GM12878 (cell line): ENCODE measurements at regions not wholly inside any gene's neighbourhood (a gene's known extent, or its start where the extent isn't known, plus 50 kb on each side); places are given as distances from the start of the nearest gene placed in this dataset.

Source experiments
- ATAC-seq: fragments of 200-7000 bp; cut with Tn5 transposase; 3 replicates; pipeline ENCODE4 v1.9.1; 2020; ENCODE audit warnings: mild to moderate bottlenecking, moderate library complexity
- BruUV-seq: library from RNA; stranded (reverse); fragments of 400-500 nt; replicated peaks from 2 replicates; lab custom pipeline; 2021; lab: Mats Ljungman, UMichigan
- CTCF ChIA-PET: fragments of 300-600 bp; sonication (Branson Sonifier 250); formaldehyde crosslinking; extraction: SDS; loops from one replicate; lab custom pipeline; 2021; ENCODE audit warnings: inconsistent platforms; lab: Yijun Ruan, JAX
- POLR2A ChIA-PET: fragments of 350-600 bp; formaldehyde crosslinking; extraction: SDS; loops from one replicate; lab custom pipeline; 2021; ENCODE audit warnings: inconsistent platforms; lab: Charles Lee
- RAD21 ChIA-PET: fragments of 300-600 bp; sonication (Branson Sonifier 250); formaldehyde crosslinking; loops from one replicate; lab custom pipeline; 2023; ENCODE audit warnings: antibody characterized with exemption; ENCODE audit not compliant: unreplicated experiment; lab: Charles Lee
- SMC1A ChIA-PET: fragments of 300-600 bp; sonication (Branson Sonifier 250); formaldehyde crosslinking; loops from one replicate; lab custom pipeline; 2023; ENCODE audit not compliant: unreplicated experiment, uncharacterized antibody; lab: Charles Lee
- DNase-seq: peaks from one replicate; pipeline ENCODE4 v3.0.0-alpha.2; 2011; ENCODE audit warnings: low read depth, low spot score
- FAIRE-seq: peaks from 3 replicates; lab custom pipeline; 2011; peaks lifted over from hg19 to GRCh38; lab: Jason Lieb, UNC
- H2AFZ ChIP-seq: 2 replicates; pipeline ENCODE4 v1.6.0; 2011; ENCODE audit warnings: low read depth, low read length, control low read depth; ENCODE audit not compliant: control insufficient read depth
- H3K27ac ChIP-seq: 2 replicates; pipeline ENCODE4 v1.5.1; 2011; ENCODE audit warnings: control low read depth; ENCODE audit not compliant: control insufficient read depth, insufficient read depth
- H3K27me3 ChIP-seq, 2 experiments: replicated peaks in 1 of 2; 2 replicates each; pipeline versions ENCODE4 v1.6.0 to v1.6.1; 2011; ENCODE audit warnings: low read length in 1 of 2; ENCODE audit not compliant: control insufficient read depth in 2 of 2, insufficient read depth in 2 of 2
- H3K36me3 ChIP-seq, 2 experiments: 2 replicates each; pipeline ENCODE4 v1.5.1; 2011; ENCODE audit warnings: low read length in 1 of 2; ENCODE audit not compliant: control insufficient read depth in 2 of 2, insufficient read depth in 2 of 2
- H3K4me1 ChIP-seq: 2 replicates; pipeline ENCODE4 v1.6.1; 2011; ENCODE audit warnings: mild to moderate bottlenecking, low read length, moderate library complexity, mixed read lengths; ENCODE audit not compliant: control insufficient read depth, insufficient read depth
- H3K4me2 ChIP-seq: 2 replicates; pipeline ENCODE4 v1.6.0; 2011; ENCODE audit warnings: control low read depth; ENCODE audit not compliant: control insufficient read depth, insufficient read depth
- H3K4me3 ChIP-seq: fragments of 200-600 bp; sonication (generic); 2 replicates; pipeline ENCODE4 v1.5.1; 2016
- H3K79me2 ChIP-seq: 2 replicates; pipeline ENCODE4 v1.6.0; 2011; ENCODE audit warnings: low read length; ENCODE audit not compliant: control insufficient read depth, insufficient read depth
- H3K9ac ChIP-seq: 2 replicates; pipeline ENCODE4 v1.8.0; 2011; ENCODE audit warnings: low read length, control low read depth, mixed read lengths; ENCODE audit not compliant: control insufficient read depth, insufficient read depth
- H3K9me3 ChIP-seq: replicated peaks from 3 replicates; pipeline ENCODE4 v1.5.1; 2011; ENCODE audit warnings: mild to moderate bottlenecking, low read length; ENCODE audit not compliant: control insufficient read depth, insufficient read depth
- H4K20me1 ChIP-seq: 2 replicates; pipeline ENCODE4 v1.6.0; 2011; ENCODE audit not compliant: control insufficient read depth, insufficient read depth
- ATF2 ChIP-seq: IDR thresholded peaks from 2 replicates; pipeline ENCODE4 v1.6.1; 2012; ENCODE audit warnings: low read length, inconsistent platforms
- CHD2 ChIP-seq: IDR thresholded peaks from 2 replicates; pipeline ENCODE4 v1.6.1; 2011; ENCODE audit warnings: low read depth, low read length, improper control_type of control experiment, borderline replicate concordance
- E2F4 ChIP-seq: IDR thresholded peaks from 2 replicates; pipeline ENCODE4 v1.6.1; 2012; ENCODE audit warnings: low read depth, low read length, improper control_type of control experiment
- ELK1 ChIP-seq: IDR thresholded peaks from 2 replicates; pipeline ENCODE4 v1.6.1; 2012; ENCODE audit warnings: low read depth, low read length, improper control_type of control experiment
- ESRRA ChIP-seq: IDR thresholded peaks from 2 replicates; pipeline ENCODE4 v1.6.1; 2012; ENCODE audit warnings: mild to moderate bottlenecking, low read length, improper control_type of control experiment
- IRF3 ChIP-seq: fragments of 450-650 bp; IDR thresholded peaks from 2 replicates; pipeline ENCODE4 v1.6.1; 2014; ENCODE audit warnings: mild to moderate bottlenecking
- MTA3 ChIP-seq: IDR thresholded peaks from 2 replicates; pipeline ENCODE4 v1.6.1; 2012; ENCODE audit warnings: low read length, inconsistent platforms, borderline replicate concordance
- RCOR1 ChIP-seq: conservative IDR thresholded peaks from 2 replicates; pipeline ENCODE4 v1.6.1; 2012; ENCODE audit warnings: low read depth, low read length, improper control_type of control experiment
- STAT3 ChIP-seq: IDR thresholded peaks from 2 replicates; pipeline ENCODE4 v1.6.1; 2011; ENCODE audit warnings: low read depth, low read length, improper control_type of control experiment
- TCF12 ChIP-seq: IDR thresholded peaks from 2 replicates; pipeline ENCODE4 v1.6.1; 2011; ENCODE audit warnings: low read depth, mild to moderate bottlenecking, low read length
- ZBTB33 ChIP-seq: fragments of 450-650 bp; IDR thresholded peaks from 2 replicates; pipeline ENCODE4 v1.6.1; 2017; ENCODE audit warnings: mild to moderate bottlenecking
- ZNF207 ChIP-seq: fragments of 450-650 bp; IDR thresholded peaks from 2 replicates; pipeline ENCODE4 v1.6.1; 2014; ENCODE audit warnings: antibody characterized with exemption, mild to moderate bottlenecking, borderline replicate concordance
- ZNF217 ChIP-seq: fragments of 450-650 bp; IDR thresholded peaks from 2 replicates; pipeline ENCODE4 v1.6.1; 2017; ENCODE audit warnings: antibody characterized with exemption, mild to moderate bottlenecking
- ZNF24 ChIP-seq: fragments of 450-650 bp; IDR thresholded peaks from 2 replicates; pipeline ENCODE4 v1.6.1; 2017; ENCODE audit warnings: antibody characterized with exemption, mild to moderate bottlenecking
- WGBS: methylation state at CpG from one replicate; pipeline ENCODE4 v1.1.6; 2016; ENCODE audit warnings: low lambda C conversion rate; ENCODE audit not compliant: insufficient replicate concordance, insufficient coverage; ENCODE audit errors: missing lambda C conversion rate; 5-methylcytosine and 5-hydroxymethylcytosine counted together
- in situ Hi-C: fragments of 300-500 bp; cut with MboI; formaldehyde crosslinking; loops from 9 replicates; pipeline ENCODE4 v1.14.3; 2018; ENCODE audit warnings: mixed read lengths
- intact Hi-C: fragments of 100-400 bp; cut with micrococcal nuclease; formaldehyde crosslinking; loops from one replicate; pipeline ENCODE4 v1.14.2; 2022; ENCODE audit not compliant: unreplicated experiment

- BruUV-seq: no TSS peak
- no peak overlapping the region for H3K9ac ChIP-seq
- H3K27me3 ChIP-seq: no peaks in the 10 kb centered on the region
- no peak overlapping the region for H3K4me2 ChIP-seq
- no peaks in the 10 kb centered on the region for H3K79me2 ChIP-seq
- in situ Hi-C loops (no loop called here), intact Hi-C loops (no loop called here)
- no peaks in the 10 kb centered on the region for H3K36me3 ChIP-seq
- H3K27ac ChIP-seq: no peak overlapping the region
- ATAC-seq (no peak), DNase-seq (no peak), FAIRE-seq (no peak)
- ChIA-PET SMC1A (no interaction called here), POLR2A (no interaction called here), RAD21 (no interaction called here), CTCF (no interaction called here)
- no peak overlapping the region for H2AFZ ChIP-seq
- WGBS: 39% methylated on average over 2 of the region's 2 CpGs
- no peaks in the 10 kb centered on the region for H3K9me3 ChIP-seq
- H3K4me1 ChIP-seq: no peaks in the 10 kb centered on the region
- TF ChIP-seq MTA3 (no peak), RCOR1 (no peak), CHD2 (no peak), ZBTB33 (no peak), TCF12 (no peak), ELK1 (no peak), ATF2 (no peak), IRF3 (no peak), ZNF207 (no peak), ZNF24 (no peak), ZNF217 (no peak), STAT3 (no peak), ESRRA (no peak), E2F4 (no peak)
- no peak overlapping the region for H3K4me3 ChIP-seq
- H4K20me1 ChIP-seq: no peaks in the 10 kb centered on the region
Observed at GRCh38 chr12:58233886-58234285, 292.5 kb downstream of the ATP23 start.
